Stimulated activated CD8-positive, alpha-beta memory T cell treated with anti-CD3 and anti-CD28 coated beads, Interleukin-4, amount 100 ng/mL, for 48 hours (primary cell): ENCODE measurements at regions not wholly inside any gene's neighbourhood (a gene's known extent, or its start where the extent isn't known, plus 50 kb on each side); places are given as distances from the start of the nearest gene placed in this dataset.

Experiments
- DNase-seq: peaks from one replicate; pipeline ENCODE4 v3.0.0-alpha.2; 2020

DNA sequence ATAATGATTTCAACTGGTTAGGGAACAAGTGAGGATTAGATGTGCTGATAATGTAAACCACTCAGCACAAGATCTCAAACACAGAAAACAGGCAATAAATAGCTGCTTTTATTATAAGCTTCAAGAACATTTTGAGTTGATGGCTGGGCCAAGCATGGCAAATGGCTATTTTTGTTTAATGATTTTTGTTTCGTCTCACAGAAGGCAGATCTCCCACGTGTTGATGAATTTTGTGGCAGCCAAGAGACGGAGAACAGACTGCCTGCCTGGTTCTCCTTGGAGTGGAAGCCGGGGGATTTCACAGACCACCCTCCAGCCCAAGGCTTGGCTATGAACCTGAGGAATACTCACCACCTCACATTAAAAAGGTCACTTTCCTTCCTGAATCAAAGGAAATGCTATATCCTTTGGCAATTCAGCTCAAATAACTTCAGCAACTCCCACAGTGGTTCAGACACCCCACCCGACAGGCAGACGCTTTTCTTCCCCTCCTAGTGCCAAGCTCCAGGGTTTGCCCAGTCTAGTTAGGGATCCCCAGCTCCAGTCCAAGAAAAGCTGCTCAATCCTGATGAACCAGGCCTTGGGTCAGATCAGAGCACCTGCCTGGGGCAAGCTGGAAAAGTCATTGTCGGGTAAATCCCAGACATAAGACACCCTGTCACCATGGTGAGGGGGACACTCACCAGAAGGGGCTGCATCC, 593.5 kb downstream of the TOX3 start:
- DNase-seq = no peak

DNA sequence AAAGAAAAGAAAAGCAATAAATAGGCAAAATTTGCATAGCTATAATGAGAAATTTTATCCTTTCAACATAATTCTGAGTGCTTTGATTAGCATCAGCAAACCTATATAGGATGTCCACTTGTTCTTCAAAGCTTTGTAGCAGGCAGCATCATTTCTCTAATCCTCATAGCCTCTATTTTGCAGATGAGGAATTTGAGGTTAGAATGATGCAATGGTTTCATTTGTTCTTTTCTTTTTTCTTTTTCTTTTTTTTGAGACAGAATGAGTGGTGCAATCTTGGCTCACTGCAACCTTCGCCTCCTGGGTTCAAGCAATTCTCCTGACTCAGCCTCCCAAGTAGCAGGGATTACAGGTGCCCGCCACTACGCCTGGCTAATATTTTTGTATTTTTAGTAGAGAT, 594.4 kb downstream of the TOX3 start:
- no peak for DNase-seq

DNA sequence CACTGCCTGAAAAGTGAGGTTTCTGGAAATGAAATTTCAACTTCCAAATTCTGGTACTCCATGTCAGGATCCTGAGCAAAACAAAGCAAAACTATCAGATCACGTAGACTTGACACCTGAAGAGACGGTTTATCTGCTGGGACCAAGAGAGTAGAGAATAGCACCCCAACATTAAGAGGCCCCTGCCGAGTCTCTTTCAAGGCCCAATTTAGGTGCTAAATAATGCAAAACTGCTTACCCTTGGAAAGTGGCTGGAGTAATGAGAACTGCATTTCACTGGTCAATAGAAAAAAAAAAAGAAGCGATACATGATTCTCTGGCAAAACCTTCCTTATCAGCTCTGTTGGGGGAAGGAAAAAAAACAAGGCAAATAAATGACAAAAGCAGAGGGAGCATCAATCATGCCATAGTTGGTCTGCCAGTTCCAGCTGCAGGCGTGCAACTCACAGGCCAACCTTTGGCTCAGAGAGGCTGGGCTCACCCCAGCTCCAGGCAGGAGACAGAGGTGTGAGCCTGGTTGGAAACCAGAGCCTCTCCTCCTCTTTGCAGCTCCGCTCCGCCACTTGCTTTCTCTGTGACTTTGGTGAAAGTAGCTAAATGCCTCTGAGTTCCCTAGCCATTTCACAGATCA, 595.2 kb downstream of the TOX3 start:
- DNase-seq = no peak

DNA sequence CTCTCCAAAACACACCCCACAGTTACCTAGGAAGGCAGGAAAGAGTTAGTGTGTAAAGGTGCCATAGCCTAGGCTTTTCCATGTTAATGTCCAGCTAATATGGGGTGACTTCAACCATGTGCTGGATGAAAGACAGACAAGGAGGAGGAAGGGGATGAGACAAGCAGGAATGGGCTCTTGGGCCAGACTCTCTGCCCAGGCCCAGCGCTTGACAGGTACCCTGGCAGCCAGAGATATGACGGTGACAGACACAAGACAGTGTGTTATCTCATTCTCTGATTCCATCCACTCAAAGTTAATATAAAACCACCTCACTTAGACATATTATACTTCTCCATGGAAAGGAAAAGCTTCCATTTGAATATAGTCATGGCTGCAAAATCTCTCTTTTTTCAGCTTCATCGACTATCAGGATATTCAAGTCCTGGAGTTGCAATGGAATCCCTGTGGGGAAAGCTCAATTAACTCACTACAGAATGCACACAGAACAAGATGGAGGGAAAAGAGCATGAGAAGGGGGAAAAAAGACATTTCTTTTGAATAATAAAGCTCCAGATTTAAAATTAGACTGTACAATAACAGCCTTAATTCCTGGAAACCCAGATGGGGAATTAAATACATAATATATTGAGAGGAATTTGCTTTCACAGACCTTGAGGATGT, 596.7 kb downstream of the TOX3 start:
- DNase-seq = no peak

DNA sequence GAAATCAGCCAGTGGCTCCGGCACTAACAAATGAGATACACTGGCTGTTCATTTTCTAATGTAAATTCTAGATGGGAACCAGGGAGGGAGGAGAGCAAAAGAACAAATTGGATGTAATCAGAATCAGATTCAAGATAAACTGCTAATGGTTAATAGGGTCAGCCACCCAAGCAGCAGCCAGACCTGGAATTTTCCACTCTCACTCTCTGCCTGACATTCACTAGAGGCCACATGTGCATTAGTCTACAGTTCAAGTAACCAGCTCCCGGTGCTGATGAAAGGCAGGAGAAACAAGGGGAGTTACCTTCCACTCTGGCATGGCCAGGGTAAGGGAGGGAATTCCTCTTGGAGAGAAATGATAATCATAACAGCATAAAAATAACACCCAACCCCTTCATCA, 597.7 kb downstream of the TOX3 start:
- DNase-seq = no peak

DNA sequence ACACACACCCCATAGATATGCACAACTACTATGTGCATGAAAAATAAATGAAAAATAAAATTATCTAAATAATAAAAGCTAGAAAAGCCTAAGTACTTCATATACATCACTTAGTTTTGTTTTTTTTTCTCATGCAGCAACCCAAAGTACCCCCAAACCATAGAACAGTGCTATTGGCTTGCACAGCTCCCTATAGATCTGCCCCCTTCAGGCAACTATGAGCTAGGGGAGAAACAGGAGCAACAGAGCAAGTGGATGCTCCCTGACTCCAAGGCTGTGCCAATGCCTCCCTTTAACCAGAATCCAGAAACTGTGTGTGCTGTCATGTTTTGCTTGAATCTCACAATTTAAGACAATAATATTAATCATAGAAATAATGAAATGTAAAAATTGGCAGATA, 605.5 kb downstream of the TOX3 start:
- no peak for DNase-seq

DNA sequence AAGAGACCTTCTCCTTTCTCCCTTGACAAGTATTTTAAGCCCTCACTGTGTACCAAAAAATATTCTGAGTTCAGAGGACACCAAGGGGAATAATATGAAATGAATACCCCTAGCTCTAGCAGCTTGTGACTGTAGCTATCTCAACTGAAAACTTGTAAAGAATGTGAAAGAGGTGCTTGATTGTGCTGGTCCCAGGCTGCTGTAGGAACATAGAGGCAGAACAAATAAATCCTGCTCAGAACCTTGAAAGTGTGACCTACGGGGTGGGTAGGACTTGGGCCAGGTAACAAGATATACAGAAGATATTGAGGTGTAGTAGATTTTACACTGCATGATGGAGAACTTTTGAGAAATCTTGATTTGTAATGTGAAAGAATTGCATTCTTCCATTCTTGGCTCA, 606.8 kb downstream of the TOX3 start:
- no peak for DNase-seq

DNA sequence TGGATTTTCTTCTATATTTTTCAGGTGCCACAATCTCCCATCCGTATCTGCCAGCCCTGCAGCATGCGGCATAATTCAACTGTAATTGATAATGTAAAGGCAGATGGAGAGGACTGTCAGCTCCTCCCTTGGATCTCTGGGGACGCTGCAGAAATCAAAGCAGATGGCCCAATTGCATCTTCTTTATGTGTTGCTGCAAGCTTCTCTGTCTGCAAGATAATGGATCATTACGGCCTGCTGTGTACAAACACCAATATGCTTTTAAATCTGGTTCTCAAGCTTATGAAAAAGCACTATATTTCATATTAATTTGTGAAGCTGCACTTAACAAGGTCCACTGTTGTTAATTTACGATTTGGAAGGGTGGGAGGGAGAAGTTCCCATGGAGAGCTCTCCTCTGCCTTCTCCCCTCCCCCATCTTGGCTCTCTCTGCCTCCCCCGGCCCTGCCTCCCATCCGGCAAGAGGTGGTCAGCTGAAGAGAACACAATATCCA, 607.5 kb downstream of the TOX3 start:
- DNase-seq = no peak

DNA sequence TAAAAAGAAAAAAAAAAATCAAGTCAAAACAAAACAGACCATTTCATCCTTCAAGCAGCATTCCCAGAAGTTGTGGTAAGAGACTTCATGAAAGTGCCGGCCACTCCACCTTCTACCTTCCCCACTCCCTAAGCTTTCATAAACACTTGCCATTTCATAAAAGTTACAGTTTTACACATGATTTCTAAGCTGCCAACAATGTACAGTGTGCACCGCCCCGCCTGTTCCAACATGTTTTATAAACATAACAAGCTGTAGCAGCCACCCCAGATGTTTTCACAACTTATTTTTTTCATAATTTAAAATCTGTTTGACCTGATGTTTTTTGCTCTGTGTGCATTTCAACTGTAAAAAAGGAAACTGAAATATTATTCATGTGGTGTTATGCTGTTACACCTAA, 608.1 kb downstream of the TOX3 start:
- DNase-seq = no peak

DNA sequence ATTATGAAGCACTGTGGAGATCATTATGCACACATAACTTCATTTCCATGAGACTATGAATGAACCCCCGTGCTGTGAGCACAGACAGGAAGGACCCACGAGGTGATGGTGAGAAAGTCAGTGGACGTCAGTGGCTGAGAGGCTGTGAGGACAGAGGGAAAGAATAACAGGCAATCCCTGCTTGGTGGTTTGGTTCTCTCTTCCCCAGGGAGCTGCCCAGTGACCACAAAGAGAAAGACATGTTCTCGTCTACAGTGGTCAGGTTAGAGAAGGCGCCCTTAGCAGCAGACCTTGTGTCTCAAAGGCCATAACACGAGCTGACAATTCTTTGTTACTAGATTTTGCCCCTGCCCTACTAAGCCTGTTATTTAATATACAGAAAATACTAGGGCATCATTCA, 609.2 kb downstream of the TOX3 start:
- DNase-seq = no peak

DNA sequence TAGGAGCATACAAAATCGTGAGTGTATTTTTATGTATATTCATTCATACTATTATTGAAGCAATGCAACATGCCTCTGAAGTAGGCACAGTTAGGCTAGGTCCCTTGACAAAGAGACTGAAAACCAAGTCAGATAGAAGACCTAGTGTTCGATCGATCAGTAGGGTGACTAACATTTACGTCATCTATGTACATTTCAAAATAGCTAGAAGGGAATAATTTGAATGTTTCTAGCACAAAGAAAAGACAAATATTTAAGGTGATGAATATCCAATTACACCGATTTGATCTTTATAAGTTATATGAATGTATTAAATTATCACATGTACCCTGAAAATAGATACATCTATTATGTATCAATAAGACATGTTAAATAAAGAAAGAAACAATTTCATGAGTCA, 610.1 kb downstream of the TOX3 start:
- no peak for DNase-seq

DNA sequence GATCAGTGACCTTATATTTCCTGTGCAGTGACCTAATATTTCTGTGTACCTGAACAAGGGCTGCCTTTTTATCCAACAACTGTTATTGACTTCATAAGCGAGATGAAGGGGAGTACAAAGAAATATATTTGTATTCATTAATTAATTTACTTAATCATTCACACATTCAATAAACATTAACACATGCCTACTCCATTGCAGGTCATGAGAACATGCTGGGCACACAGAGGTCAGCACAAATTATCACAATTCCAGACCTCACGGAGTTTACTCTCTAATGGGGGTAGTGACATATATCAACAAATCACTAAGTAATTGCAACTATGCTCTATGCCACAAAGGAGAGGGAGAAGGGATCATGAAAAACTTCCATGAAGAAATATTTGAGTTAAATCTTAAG, 614.6 kb downstream of the TOX3 start:
- no peak for DNase-seq

DNA sequence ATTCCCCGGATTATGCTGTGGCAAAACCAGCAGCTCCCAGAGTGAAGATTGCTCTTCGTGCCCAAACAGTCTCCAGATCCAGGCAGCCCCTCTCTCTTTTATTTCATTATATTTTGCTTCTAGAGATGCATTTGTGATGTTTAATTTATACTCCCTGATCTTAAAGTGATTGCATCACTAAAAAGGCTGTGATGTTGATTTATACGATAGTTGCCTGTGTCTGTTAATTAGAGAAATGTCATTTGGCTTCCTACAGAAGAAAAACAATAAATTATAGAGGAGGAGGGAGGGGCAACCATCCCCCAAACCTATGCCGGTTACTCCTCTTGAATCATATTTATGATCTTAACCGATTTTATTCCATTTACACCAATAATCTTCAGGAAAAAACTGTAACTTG, 615.3 kb downstream of the TOX3 start:
- no peak for DNase-seq

DNA sequence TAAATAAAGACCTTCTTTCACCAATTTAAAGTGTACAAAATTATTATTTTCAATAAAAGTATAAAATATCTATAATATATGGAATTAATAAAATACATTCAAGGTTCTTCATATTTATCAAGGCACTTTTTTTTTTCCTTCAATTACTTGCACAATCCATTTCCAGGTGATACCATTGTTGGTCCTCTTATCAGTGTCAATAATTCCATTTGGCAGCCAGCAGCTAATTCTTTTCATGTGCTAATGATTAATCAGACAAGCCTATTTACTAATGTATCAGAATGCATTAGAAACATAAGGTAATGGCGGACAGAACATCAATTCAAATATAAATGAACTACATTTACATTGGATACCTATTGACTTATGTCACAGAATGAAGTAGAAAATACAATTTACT, 622.2 kb downstream of the TOX3 start:
- no peak for DNase-seq

DNA sequence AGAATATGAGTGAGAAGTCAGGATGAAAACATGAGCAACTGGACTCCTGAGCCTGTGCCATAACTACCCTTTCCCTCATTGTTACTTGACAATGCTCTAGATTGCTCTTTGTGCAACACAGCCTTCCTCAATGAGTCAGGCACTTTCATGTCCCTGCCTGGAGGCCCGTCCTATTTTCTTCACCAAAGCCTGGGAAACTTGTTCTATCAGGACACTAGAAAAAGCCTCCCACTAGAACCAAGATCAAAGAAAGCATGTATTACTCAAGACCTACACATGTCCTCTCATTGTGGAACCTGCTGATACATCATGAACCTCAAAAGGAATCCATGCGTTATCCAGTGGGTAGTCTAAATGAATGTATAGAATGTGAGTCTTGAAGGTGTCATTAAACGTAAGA, 624.5 kb downstream of the TOX3 start:
- DNase-seq = no peak

DNA sequence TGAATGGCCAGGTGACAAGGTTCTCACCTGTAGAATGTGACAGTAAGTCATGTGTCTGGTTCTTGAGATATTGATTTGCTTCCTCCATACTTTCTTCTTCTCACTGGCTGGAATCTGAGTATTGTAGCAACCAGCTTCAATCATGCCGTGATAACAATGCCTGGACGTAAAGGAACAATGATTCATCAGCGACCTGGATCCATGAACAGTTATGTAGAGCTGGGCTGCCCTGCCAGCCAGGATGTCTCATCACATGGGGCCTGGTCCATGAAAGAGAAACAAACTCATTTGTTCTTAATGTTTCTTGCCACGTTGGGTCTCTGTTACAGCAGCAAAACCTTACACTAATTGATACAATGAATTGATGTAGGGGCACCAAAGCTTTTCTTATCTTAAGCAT, 627.2 kb downstream of the TOX3 start:
- no peak for DNase-seq

DNA sequence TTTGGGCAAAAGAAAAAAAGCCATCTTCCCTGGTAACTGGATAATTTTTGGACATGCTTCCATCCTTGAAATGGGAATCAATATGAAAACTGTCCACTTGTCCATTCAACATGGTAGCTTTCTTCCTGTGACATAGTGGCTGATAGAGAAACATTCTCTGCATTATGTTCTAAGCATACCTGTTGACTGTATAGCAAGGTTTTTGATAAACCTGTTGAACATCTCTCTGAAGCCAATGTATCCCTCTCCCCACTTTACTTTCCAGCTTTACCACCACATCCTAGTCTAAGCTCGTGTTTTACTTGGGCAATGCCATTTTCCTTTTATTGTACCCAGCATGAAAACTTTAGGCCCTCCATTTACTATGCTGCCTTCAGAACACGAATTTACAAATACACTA, 630.1 kb downstream of the TOX3 start:
- DNase-seq = no peak

DNA sequence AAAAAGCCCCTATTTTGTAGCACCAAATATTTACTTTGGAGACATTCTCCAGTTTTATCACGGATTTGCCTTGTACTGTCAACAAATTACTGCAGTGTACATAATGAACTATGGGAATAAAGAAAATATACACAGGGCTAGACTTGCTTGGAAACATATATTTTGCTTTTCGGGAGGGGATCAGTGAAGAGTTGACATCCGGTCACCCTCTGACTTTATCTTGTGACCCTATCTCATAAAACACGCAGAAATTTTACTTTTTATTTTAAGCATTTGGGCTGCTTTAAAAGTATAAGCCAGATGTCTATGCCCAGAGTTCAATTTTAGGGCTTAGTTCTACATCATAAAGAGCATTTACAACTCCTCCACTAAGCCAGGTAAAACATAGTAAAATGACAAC, 630.7 kb downstream of the TOX3 start:
- DNase-seq = no peak

DNA sequence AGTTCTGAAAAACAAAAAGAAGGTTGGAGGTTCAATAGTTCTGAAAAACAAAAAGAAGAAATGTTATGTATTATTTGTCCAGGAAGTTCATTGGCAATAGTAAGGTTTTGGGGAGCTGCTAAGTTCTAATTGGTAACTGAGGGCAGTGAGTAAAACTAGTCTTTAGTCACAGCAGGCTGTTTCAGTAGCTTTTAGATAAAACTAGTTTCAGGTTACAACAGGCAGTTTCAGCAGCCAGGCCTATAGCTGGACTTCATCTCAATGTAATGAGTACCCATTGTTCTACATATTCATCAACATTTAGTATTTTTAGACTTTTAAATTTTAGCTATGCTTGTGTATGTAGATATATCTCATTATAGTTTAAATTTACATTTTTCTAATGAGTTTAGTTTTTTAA, 639.3 kb downstream of the TOX3 start:
- DNase-seq = no peak

DNA sequence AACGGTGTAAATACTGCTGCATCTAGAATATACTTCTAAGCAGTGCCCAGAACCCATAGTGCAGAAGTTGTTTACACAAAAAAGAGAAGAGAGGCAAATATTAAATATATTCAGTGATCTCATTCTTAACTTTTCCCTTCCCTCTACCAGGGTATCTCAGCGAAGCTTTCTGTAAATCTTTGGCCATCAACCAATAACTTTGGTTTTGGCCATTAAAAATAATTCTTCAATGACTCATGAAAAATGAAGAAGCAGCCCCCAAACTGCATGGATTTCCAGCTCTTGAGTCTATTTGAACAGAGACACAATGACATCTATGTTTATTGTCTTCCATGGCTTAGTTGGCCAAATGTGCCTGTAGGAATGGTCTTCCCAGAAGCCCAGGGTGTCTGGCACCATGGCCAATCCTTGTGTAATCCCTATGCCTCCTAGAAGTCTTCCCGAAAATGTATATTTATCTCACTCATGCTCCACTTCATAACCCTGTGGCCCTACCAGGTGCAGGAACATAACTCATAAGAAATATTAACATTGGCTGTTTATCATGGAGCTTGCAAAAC, 646.6 kb downstream of the TOX3 start:
- DNase-seq = no peak

DNA sequence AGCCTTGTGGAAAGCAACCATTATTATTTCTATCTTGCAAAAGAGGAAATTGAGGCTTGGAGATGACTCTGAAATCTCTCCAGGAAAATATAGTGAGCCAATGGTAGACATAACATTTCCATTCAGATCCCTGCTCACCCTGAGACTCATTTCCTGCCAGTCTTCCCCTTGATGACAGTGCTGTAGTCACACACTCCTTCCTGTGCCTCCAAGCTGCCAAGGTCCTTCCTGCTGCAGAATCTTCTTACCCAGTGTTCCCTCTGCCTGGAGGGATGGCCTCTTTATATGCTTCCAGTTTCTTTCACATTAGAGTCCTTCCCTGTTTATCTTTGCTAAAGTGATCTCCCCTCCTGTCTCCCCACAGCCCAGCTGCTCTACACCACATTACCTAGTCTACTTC, 648.1 kb downstream of the TOX3 start:
- DNase-seq = no peak

DNA sequence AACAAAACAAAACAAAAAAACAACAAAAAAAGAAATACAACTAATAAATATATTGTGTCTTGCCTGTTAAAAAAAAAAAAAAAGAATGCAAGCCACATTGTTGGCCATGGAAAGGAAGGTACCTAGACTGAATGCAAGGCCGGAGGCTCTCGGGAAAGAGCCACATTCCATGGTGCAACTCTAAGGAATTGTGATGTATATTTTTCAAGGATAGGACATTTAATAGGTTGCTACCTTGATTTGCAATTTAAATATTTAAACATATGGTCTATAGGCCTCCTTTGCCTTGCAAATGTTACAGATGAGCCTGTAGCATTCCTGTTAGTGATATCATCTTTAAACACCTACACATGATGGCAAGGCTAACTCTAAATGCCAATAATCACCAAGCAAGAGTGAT, 650.9 kb downstream of the TOX3 start:
- no peak for DNase-seq

DNA sequence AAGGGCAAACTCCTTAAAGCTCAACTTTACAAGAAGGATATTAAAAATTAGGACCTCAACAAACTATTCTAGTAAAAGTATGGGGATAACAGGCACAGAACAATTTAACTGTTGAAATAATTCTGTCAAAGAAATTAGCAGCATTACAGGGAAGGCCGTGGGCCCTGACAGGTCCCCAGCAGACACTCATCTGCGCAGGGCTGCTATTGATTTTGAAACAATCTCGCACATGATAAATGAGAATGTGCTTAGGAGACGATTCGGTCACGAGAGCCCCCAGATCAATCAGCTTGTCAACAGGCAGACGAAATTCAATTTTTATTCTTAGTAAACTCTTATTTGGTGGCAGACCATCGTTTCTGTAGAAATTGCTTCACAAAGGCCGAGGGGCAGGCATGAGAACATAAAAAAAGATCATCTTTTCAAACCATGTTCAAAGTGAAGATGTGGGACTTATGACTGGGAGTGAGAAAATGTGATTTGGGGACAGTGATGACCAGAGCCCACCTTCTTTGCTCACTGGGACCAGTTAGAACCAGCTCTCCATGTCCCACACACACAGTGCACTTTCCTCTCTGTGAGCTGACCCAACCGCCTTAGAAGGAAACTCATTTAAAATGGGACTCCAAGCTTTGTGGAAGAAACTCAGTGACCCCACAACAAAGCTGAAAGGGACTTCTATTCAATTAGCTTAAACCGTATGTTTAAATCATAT, 654.5 kb downstream of the TOX3 start:
- no peak for DNase-seq

DNA sequence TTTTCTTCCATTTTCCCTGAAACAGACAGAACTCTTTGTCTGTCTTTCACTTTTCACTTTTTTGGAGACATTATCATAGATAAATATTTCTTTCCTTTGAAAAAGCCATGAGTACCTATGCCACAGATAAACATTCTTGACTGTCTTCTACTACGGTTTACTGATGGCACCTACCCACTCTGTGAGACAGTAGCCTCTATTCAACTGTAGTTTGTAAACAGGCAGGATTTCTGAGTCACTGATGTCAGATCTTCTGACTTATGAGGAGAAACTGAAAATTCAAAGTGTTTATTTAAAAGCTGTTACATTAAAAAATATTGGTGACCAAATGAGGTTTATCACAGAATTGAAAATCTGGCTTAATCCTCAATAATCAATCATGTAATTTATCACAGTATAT, 658.4 kb downstream of the TOX3 start:
- no peak for DNase-seq
